PC-3 (cell line): ENCODE measurements at regions not wholly inside any gene's neighbourhood (a gene's known extent, or its start where the extent isn't known, plus 50 kb on each side); places are given as distances from the start of the nearest gene placed in this dataset.

Experiments
- ATAC-seq: fragments of 200-7000 bp; cut with Tn5 transposase; 2 replicates; pipeline ENCODE4 v1.9.1; 2020; ENCODE audit warnings: mild to moderate bottlenecking, moderate library complexity
- BruUV-seq: library from RNA; stranded (reverse); fragments of 400-500 nt; replicated peaks from 2 replicates; lab custom pipeline; 2021; lab: Mats Ljungman, UMichigan
- CTCF ChIA-PET: fragments of 300-600 bp; sonication (Branson Sonifier 250); formaldehyde crosslinking; loops from one replicate; lab custom pipeline; 2022; ENCODE audit warnings: antibody characterized with exemption; lab: Charles Lee
- POLR2A ChIA-PET: fragments of 300-600 bp; sonication (Branson Sonifier 250); formaldehyde crosslinking; loops from one replicate; lab custom pipeline; 2022; ENCODE audit warnings: antibody characterized with exemption; ENCODE audit not compliant: unreplicated experiment; lab: Charles Lee
- DNase-seq: peaks from one replicate; pipeline ENCODE4 v3.0.0-alpha.2; 2015
- H2AFZ ChIP-seq: fragments of 300-600 bp; sonication (generic); 2 replicates; pipeline ENCODE4 v1.6.0; 2016; ENCODE audit warnings: antibody characterized with exemption, low read length
- H3F3A ChIP-seq: fragments of 300-600 bp; sonication (generic); one replicate; pipeline ENCODE4 v1.6.0; 2017; ENCODE audit warnings: antibody characterized with exemption, low read length, control low read depth, mild to moderate bottlenecking; ENCODE audit not compliant: unreplicated experiment
- H3K27ac ChIP-seq: fragments of 300-600 bp; sonication (generic); 2 replicates; pipeline ENCODE4 v1.5.1; 2016; ENCODE audit warnings: mild to moderate bottlenecking, low read length
- H3K27me3 ChIP-seq: fragments of 300-600 bp; sonication (generic); 2 replicates; pipeline ENCODE4 v1.6.1; 2016; ENCODE audit warnings: low read length, mixed read lengths
- H3K36me3 ChIP-seq: fragments of 300-600 bp; sonication (generic); 2 replicates; pipeline ENCODE4 v1.6.1; 2016; ENCODE audit warnings: low read depth, mixed run types, low read length, mixed read lengths
- H3K4me1 ChIP-seq: fragments of 300-600 bp; sonication (generic); 2 replicates; pipeline ENCODE4 v1.5.1; 2016; ENCODE audit warnings: low read length; ENCODE audit not compliant: insufficient read depth
- H3K4me2 ChIP-seq: fragments of 300-600 bp; sonication (generic); 2 replicates; pipeline ENCODE4 v1.6.0; 2016; ENCODE audit warnings: low read length
- H3K4me3 ChIP-seq: fragments of 300-600 bp; sonication (generic); 2 replicates; pipeline ENCODE4 v1.5.1; 2016; ENCODE audit warnings: mild to moderate bottlenecking, low read length, mixed read lengths
- H3K79me2 ChIP-seq: fragments of 300-600 bp; sonication (generic); 2 replicates; pipeline ENCODE4 v1.6.1; 2017; ENCODE audit warnings: low read length, mixed read lengths
- H3K9ac ChIP-seq: fragments of 300-600 bp; sonication (generic); 2 replicates; pipeline ENCODE4 v1.6.0; 2016; ENCODE audit warnings: mild to moderate bottlenecking, low read length
- H3K9me2 ChIP-seq: fragments of 300-600 bp; sonication (generic); replicated peaks from 2 replicates; pipeline ENCODE4 v1.6.1; 2016; ENCODE audit warnings: mixed run types, low read length, mixed read lengths
- H3K9me3 ChIP-seq: fragments of 300-600 bp; sonication (generic); 2 replicates; pipeline ENCODE4 v1.6.1; 2016; ENCODE audit warnings: low read length, mixed read lengths
- H4K20me1 ChIP-seq: fragments of 300-600 bp; sonication (generic); 2 replicates; pipeline ENCODE4 v1.6.1; 2016; ENCODE audit warnings: low read length, mixed read lengths
- CTCF ChIP-seq: fragments of 300-600 bp; sonication (generic); conservative IDR thresholded peaks from 2 replicates; pipeline ENCODE4 v1.5.1; 2017; ENCODE audit warnings: antibody characterized with exemption, low read depth, mild to moderate bottlenecking, low read length
- EZH2 ChIP-seq: fragments of 300-600 bp; sonication (generic); IDR thresholded peaks from one replicate; pipeline ENCODE4 v1.6.1; 2017; ENCODE audit warnings: antibody characterized with exemption, mild to moderate bottlenecking, low read length; ENCODE audit not compliant: unreplicated experiment
- EZH2phosphoT487 ChIP-seq: fragments of 300-600 bp; sonication (generic); IDR thresholded peaks from 2 replicates; pipeline ENCODE4 v1.6.1; 2018; ENCODE audit warnings: mild to moderate bottlenecking, antibody characterized with exemption, low read length, borderline replicate concordance
- intact Hi-C: fragments of 100-400 bp; cut with micrococcal nuclease; formaldehyde crosslinking; loops from 2 replicates; pipeline ENCODE4 v1.9.0; 2023

DNA sequence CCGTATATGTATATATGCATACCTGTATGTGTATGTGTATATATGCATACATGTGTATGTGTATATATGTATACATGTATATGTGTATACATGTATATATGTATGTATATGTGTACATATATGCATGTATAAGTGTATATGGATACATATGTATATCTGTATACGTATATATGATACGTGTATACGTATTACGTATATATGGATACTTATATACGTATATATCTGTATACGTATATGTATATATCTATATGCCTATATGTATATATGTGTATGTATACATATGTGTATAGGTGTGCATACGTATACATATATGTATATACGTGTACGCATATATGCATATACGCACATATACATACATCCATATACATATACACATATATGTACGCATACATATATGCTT, 681.6 kb upstream of the ANO3 start:
- Histone ChIP-seq H4K20me1 (no peaks in the 10 kb centered on the region), H3K27ac (no peak overlapping the region), H3K9me2 (no peaks in the 10 kb centered on the region), H3K79me2 (no peaks in the 10 kb centered on the region), H3K9me3 (no peaks in the 10 kb centered on the region), H3K4me1 (no peaks in the 10 kb centered on the region), H3K36me3 (no peaks in the 10 kb centered on the region), H3K4me3 (no peak overlapping the region), H2AFZ (no peak overlapping the region), H3F3A (no peaks in the 10 kb centered on the region), H3K9ac (no peak overlapping the region), H3K27me3 (no peaks in the 10 kb centered on the region), H3K4me2 (no peak overlapping the region)
- ATAC-seq (no peak), DNase-seq (no peak)
- BruUV-seq = no TSS peak
- ChIA-PET CTCF (no interaction called here), POLR2A (no interaction called here)
- TF ChIP-seq EZH2 = no peak
- no peak for TF ChIP-seq EZH2phosphoT487
- no peak for TF ChIP-seq CTCF
- intact Hi-C loops = no loop called here

GRCh38 chr11:25655636-25656035, 676.3 kb upstream of the ANO3 start:
- TF ChIP-seq EZH2phosphoT487 = no peak
- no peak for TF ChIP-seq CTCF
- no peak for TF ChIP-seq EZH2
- ATAC-seq = no peak
- Histone ChIP-seq H3K4me1 (no peaks in the 10 kb centered on the region), H3K27me3 (no peaks in the 10 kb centered on the region), H3F3A (no peaks in the 10 kb centered on the region), H3K9me3 (no peaks in the 10 kb centered on the region), H3K9ac (no peak overlapping the region), H4K20me1 (no peaks in the 10 kb centered on the region), H2AFZ (no peak overlapping the region), H3K36me3 (no peaks in the 10 kb centered on the region), H3K79me2 (no peaks in the 10 kb centered on the region), H3K4me3 (no peak overlapping the region), H3K4me2 (no peak overlapping the region), H3K9me2 (no peaks in the 10 kb centered on the region), H3K27ac (no peak overlapping the region)
- CTCF ChIA-PET = no interaction called here
- POLR2A ChIA-PET = no interaction called here
- intact Hi-C loops = no loop called here
- BruUV-seq = no TSS peak
- no peak for DNase-seq

DNA sequence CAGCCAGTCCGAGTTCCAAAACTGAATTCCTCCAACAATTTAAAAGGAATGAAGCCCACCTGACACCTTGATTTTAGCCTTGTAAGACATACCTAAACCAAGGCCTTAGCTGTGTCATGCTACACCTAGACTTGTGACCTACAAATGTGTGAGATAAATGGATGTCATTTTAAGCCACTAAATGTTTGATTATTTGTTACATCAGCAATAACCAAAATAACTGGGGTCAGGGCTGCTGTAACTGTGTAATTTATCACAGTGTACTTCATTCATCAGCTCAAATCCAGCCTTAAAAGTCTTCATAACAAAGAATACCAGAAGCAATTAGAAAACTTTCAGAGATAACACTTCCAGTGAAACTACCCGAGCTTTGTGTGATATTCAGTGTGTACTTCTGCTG, 673.0 kb upstream of the ANO3 start:
- ChIA-PET POLR2A (no interaction called here), CTCF (no interaction called here)
- intact Hi-C loops = no loop called here
- ATAC-seq (no peak), DNase-seq (no peak)
- Histone ChIP-seq H2AFZ (no peak overlapping the region), H3K79me2 (no peaks in the 10 kb centered on the region), H3K9me3 (no peaks in the 10 kb centered on the region), H3K4me3 (no peak overlapping the region), H3K4me2 (no peak overlapping the region), H4K20me1 (no peaks in the 10 kb centered on the region), H3K27me3 (no peaks in the 10 kb centered on the region), H3K27ac (no peak overlapping the region), H3K9me2 (no peaks in the 10 kb centered on the region), H3K36me3 (no peaks in the 10 kb centered on the region), H3F3A (no peaks in the 10 kb centered on the region), H3K9ac (no peak overlapping the region), H3K4me1 (no peaks in the 10 kb centered on the region)
- TF ChIP-seq EZH2 (no peak), EZH2phosphoT487 (no peak), CTCF (no peak)
- no TSS peak for BruUV-seq
